ENCODE measurements at regions not wholly inside any gene's neighbourhood (a gene's known extent, or its start where the extent isn't known, plus 50 kb on each side); places are given as distances from the start of the nearest gene placed in this dataset.

- DNase-seq (ENCODE audit: low read depth) = no peak
Measured at GRCh38 chr13:24081387-24081786, 79.1 kb upstream of the SPATA13 start.

GRCh38 chr13:24083141-24083540, 77.4 kb upstream of the SPATA13 start:
- DNase-seq (ENCODE audit: low read depth) = no peak

- no peak for DNase-seq (ENCODE audit: low read depth)
Measured at GRCh38 chr13:24083722-24084421, 76.6 kb upstream of the SPATA13 start.

- DNase-seq (ENCODE audit: low read depth) = no peak
Measured at GRCh38 chr13:24085662-24086061, 74.9 kb upstream of the SPATA13 start.

- DNase-seq (ENCODE audit: low read depth) = no peak
Measured at GRCh38 chr13:24086642-24087041, 73.9 kb upstream of the SPATA13 start.

GRCh38 chr13:24087605-24088225, 72.8 kb upstream of the SPATA13 start:
- no peak for DNase-seq (ENCODE audit: low read depth)

- no peak for DNase-seq (ENCODE audit: low read depth)
Measured at GRCh38 chr13:24090049-24090448, 70.5 kb upstream of the SPATA13 start.

GRCh38 chr13:24091080-24091479, 69.4 kb upstream of the SPATA13 start:
- no peak for DNase-seq (ENCODE audit: low read depth)

- no peak for DNase-seq (ENCODE audit: low read depth)
Measured at GRCh38 chr13:24092108-24092507, 68.4 kb upstream of the SPATA13 start.

GRCh38 chr13:24093047-24093446, 67.5 kb upstream of the SPATA13 start:
- DNase-seq (ENCODE audit: low read depth) = no peak

GRCh38 chr13:24096659-24097058, 63.9 kb upstream of the SPATA13 start:
- no peak for DNase-seq (ENCODE audit: low read depth)

- peak; percentile 57 for DNase-seq (ENCODE audit: low read depth)
Measured at GRCh38 chr13:24097064-24097463, 63.5 kb upstream of the SPATA13 start.

- DNase-seq (ENCODE audit: low read depth) = no peak
Measured at GRCh38 chr13:24097667-24098066, 62.9 kb upstream of the SPATA13 start.

GRCh38 chr13:24099490-24099889, 61.0 kb upstream of the SPATA13 start:
- DNase-seq (ENCODE audit: low read depth) = no peak

- no peak for DNase-seq (ENCODE audit: low read depth)
Measured at GRCh38 chr13:24100188-24100587, 60.3 kb upstream of the SPATA13 start.

- DNase-seq (ENCODE audit: low read depth) = no peak
Measured at GRCh38 chr13:24103782-24104372, 56.6 kb upstream of the SPATA13 start.

- DNase-seq (ENCODE audit: low read depth) = no peak
Measured at GRCh38 chr13:24104723-24105122, 55.8 kb upstream of the SPATA13 start.

GRCh38 chr13:24106429-24106828, 54.1 kb upstream of the SPATA13 start:
- DNase-seq (ENCODE audit: low read depth) = no peak

- no peak for DNase-seq (ENCODE audit: low read depth)
Measured at GRCh38 chr13:24107955-24108614, 52.4 kb upstream of the SPATA13 start.

GRCh38 chr13:24108615-24108965, 51.9 kb upstream of the SPATA13 start:
- no peak for DNase-seq (ENCODE audit: low read depth)

GRCh38 chr13:24110011-24110410, 50.5 kb upstream of the SPATA13 start:
- no peak for DNase-seq (ENCODE audit: low read depth)
